ENCODE measurements at regions not wholly inside any gene's neighbourhood (a gene's known extent, or its start where the extent isn't known, plus 50 kb on each side); places are given as distances from the start of the nearest gene placed in this dataset.

- TF ChIP-seq CTCF (conservative IDR thresholded peaks at IDR 0.05), result no peak
- Histone ChIP-seq H3K23me2 (ENCODE audit: insufficient read length, low read depth, low read length, poor library complexity, severe bottlenecking) (no peaks in the 10 kb centered on the region), H3K9ac (ENCODE audit: extremely low read depth, insufficient read length, low read length) (no peak overlapping the region), H3K4me2 (ENCODE audit: insufficient read depth, insufficient read length, low read length) (no peak overlapping the region), H3K4ac (ENCODE audit: low read depth, low read length) (no peak overlapping the region), H3K79me2 (ENCODE audit: insufficient read depth, low read length) (no peaks in the 10 kb centered on the region), H4K5ac (ENCODE audit: insufficient read length, low read depth, low read length) (no peak overlapping the region), H3T11ph (ENCODE audit: low read length) (no peak overlapping the region), H3K9me3 (ENCODE audit: control insufficient read depth, low read depth, low read length) (no peaks in the 10 kb centered on the region), H2AK5ac (ENCODE audit: insufficient read length, low read length) (no peak overlapping the region), H3K79me1 (ENCODE audit: insufficient read depth, low read depth, low read length, poor library complexity, severe bottlenecking) (no peaks in the 10 kb centered on the region), H3K27me3 (ENCODE audit: insufficient read depth, low read length) (no peaks in the 10 kb centered on the region), H4K20me1 (ENCODE audit: control insufficient read depth, insufficient read depth, insufficient read length) (no peaks in the 10 kb centered on the region), H4K91ac (ENCODE audit: insufficient read length, low read depth, low read length) (no peak overlapping the region), H3K14ac (ENCODE audit: insufficient read depth, low read length) (no peak overlapping the region), H3K18ac (ENCODE audit: insufficient read length, low read depth, low read length) (no peak overlapping the region), H2BK20ac (ENCODE audit: low read depth, low read length, poor library complexity, severe bottlenecking) (no peak overlapping the region), H3K4me1 (ENCODE audit: insufficient read depth, low read length) (no peaks in the 10 kb centered on the region), H2BK120ac (ENCODE audit: low read depth, low read length, poor library complexity, severe bottlenecking) (no peak overlapping the region), H3K56ac (ENCODE audit: insufficient read length, low read depth, low read length) (no peak overlapping the region), H4K8ac (replicated peaks; ENCODE audit: insufficient read length, low read depth, low read length) (no peak overlapping the region), H2BK15ac (ENCODE audit: low read depth, low read length) (no peak overlapping the region), H3K27ac (ENCODE audit: insufficient read length, low read depth, low read length) (no peak overlapping the region), H2BK5ac (ENCODE audit: insufficient read length, low read length) (no peak overlapping the region), H3K23ac (ENCODE audit: insufficient read length, low read depth, low read length) (no peak overlapping the region), H2AFZ (ENCODE audit: low read length) (no peak overlapping the region), H2BK12ac (ENCODE audit: insufficient read length, low read depth, low read length) (no peak overlapping the region)
- H3K4me1 Mint-ChIP-seq, result peaks cover 0 to 9% of the 10 kb centered on the region in 2 experiments; a peak in 2 of 4 replicates
- no peak overlapping the region for H3K4me3 Mint-ChIP-seq
- no peak overlapping the region for H3K27ac Mint-ChIP-seq
- no peaks in the 10 kb centered on the region for H3K27me3 Mint-ChIP-seq (ENCODE audit: low read depth)
- no peaks in the 10 kb centered on the region for H3K36me3 Mint-ChIP-seq (ENCODE audit: insufficient read depth in 1 of 3, low read depth in 3 of 3)
- no peak for DNase-seq
- H3K9me3 Mint-ChIP-seq, result peaks cover 0 to 3% of the 10 kb centered on the region in 2 experiments; a peak in 1 of 5 replicates
Observed at GRCh38 chr6:49118478-49118877, 344.6 kb downstream of the MMUT start.

Measured in H9 (cell line).